ENCODE measurements at regions not wholly inside any gene's neighbourhood (a gene's known extent, or its start where the extent isn't known, plus 50 kb on each side); places are given as distances from the start of the nearest gene placed in this dataset.

DNA sequence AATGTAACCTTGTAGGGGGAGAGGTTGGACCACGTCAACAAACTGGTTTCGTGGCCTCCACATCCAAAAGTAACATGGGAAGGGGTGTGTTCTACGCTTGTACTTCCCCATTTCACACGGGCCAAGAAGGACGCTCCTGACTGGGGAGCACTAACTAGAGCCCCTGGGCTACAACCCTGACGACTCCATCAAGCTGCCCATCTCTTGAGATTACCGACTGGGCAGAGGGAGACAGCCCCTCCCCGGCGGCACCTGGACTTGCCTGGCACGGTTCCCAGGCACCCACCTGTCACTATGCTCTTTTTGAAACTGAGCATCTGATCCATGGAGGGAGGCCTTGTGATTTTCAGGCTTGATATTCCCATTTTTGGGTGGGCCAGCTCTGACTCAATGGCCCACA, 68.5 kb downstream of the SHANK2 start:
- TF ChIP-seq, protein P1, sequence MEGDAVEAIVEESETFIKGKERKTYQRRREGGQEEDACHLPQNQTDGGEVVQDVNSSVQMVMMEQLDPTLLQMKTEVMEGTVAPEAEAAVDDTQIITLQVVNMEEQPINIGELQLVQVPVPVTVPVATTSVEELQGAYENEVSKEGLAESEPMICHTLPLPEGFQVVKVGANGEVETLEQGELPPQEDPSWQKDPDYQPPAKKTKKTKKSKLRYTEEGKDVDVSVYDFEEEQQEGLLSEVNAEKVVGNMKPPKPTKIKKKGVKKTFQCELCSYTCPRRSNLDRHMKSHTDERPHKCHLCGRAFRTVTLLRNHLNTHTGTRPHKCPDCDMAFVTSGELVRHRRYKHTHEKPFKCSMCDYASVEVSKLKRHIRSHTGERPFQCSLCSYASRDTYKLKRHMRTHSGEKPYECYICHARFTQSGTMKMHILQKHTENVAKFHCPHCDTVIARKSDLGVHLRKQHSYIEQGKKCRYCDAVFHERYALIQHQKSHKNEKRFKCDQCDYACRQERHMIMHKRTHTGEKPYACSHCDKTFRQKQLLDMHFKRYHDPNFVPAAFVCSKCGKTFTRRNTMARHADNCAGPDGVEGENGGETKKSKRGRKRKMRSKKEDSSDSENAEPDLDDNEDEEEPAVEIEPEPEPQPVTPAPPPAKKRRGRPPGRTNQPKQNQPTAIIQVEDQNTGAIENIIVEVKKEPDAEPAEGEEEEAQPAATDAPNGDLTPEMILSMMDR (IDR thresholded peaks at IDR 0.05; ENCODE audit: insufficient read depth, low read depth, low read length): no peak
- no peak for DNase-seq (ENCODE audit: low read depth)
- H3K4me3 ChIP-seq (ENCODE audit: low read depth, low read length): no peak overlapping the region

DNA sequence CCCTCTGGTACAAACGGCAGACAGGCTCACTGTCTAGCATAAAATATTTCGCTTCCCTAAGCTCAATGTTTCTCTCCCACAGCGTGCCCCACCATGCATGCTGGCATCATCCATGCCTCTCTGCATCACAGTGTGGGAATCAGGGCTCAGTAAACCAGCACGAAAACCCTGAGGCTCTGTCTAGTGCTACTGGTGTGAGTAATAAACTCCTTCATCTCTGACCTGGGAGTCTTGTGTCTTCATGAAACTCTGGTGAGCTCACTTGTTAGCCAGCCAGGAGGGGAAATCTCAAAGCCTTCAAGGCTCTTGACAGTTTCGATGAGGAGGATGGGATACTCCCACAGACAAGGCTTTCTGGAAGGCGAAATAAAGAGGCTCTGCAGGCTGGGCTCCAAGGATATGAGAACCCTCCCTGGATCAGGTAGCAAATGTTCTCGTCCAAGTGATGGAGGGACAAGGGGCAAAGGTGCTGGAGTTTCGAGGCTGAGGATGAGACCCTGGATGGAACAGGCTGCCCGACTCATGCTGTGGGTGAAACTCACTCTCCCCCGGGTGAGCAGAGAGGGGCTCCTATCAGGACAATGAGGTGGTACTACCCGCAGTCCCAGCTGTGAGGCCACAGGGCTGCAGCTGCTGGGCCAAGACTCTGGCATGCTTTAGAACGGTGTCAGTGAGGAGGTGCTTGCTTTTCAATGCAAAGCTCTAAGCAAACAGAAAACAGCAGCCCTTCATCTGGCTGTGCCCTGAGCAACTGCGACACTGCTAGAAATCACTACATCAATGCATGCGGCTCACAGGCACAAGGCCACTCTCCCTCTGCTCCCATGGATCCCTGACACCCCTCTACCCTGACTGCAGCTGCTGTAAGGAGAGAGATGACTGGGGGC, 69.3 kb downstream of the SHANK2 start:
- no peak overlapping the region for H3K4me3 ChIP-seq (ENCODE audit: low read depth, low read length)
- TF ChIP-seq, protein P1 (IDR thresholded peaks at IDR 0.05; ENCODE audit: insufficient read depth, low read depth, low read length): no peak
- DNase-seq (ENCODE audit: low read depth): no peak

DNA sequence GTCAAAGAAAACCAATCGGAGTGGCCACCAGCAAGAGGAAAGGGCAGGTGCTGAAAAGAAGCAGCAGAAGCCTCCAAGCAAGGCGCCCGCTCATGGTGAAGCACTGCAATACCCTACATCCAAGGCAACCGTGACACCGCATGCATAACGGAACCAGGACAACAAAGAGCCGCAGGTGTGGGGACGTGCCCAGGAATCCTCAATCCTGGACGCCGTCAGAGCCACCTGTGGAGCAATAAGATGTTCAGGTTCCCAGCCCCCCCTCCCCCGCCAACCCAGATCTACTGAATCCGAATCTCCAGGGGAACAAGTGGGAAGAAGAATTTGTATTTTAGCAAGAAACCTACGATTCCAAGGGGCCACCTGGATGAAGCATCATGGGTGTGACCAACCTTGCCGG, 70.8 kb downstream of the SHANK2 start:
- no peak overlapping the region for H3K4me3 ChIP-seq (ENCODE audit: low read depth, low read length)
- no peak for DNase-seq (ENCODE audit: low read depth)
- TF ChIP-seq, protein P1 (IDR thresholded peaks at IDR 0.05; ENCODE audit: insufficient read depth, low read depth, low read length): no peak

DNA sequence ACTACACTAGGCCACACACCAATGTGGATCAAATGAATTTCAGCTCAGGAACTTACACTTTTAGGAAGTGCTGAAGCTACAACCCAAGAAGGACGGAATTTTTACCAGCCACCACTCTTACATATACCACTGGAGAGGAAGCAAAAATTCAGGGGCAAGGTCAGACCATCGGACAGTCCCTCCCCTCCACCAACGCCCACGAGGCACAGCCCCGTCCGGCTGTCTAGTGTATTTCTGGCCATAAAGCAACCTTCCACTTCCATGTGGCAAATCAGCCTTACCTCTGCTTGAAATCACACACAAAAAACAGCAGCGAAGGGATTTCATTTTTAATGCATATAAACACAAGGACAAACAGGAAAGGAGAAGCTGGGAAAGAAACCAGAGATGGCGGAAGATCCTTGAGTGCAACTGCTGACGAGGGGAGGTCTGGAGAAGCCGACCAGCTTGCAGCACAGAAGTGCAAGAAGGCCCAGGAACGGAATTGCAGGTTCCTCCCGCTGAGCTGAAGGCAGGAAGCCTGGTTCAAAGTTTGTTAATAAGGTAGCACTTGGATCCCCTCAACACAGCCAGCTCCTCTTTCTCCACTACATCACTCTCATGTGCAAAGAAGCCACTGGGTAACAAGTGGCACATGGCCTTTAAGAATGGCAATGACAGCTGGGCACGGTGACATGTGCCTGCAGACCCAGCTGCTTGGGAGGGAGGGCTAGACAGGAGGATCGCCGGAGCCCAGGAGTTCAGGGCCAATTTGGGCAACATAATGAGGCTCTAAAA, 71.5 kb downstream of the SHANK2 start:
- DNase-seq (ENCODE audit: low read depth): no peak
- TF ChIP-seq, protein P1 (IDR thresholded peaks at IDR 0.05; ENCODE audit: insufficient read depth, low read depth, low read length): no peak
- no peak overlapping the region for H3K4me3 ChIP-seq (ENCODE audit: low read depth, low read length)

DNA sequence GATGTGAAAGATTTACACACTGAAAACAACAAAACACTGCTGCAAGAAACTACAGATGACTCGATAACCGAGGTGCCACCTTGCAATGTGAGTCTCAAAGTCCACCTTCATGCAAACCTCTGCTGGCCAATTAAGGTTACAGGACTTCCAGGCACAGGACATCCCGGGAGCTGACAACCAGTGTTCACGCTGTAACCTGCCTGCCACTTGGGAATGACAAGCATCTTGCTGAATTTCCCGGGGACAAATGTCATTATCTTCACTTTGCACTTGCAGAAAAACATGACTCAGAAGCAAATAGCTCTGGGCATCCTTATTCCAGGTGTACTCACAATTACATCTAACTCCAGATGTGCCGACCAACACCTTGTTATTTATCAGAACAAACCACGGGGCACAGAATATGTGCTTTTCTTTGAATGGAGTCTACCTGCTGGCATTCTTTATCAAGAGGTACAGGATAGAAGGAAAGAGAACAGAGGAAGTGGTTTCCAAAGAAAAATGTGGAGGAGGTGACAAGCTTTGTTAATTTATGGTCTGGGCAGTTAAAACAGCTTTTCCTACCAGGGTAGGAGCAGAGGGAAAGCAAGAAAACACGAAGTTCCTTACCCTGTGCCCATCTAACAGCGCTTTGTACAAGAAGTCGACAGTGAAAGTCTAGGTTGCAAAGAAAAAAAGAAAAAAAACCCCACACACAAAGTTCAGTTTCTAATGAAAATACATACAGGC, 72.3 kb downstream of the SHANK2 start:
- no peak for DNase-seq (ENCODE audit: low read depth)
- no peak overlapping the region for H3K4me3 ChIP-seq (ENCODE audit: low read depth, low read length)
- TF ChIP-seq, protein P1 (IDR thresholded peaks at IDR 0.05; ENCODE audit: insufficient read depth, low read depth, low read length): no peak

DNA sequence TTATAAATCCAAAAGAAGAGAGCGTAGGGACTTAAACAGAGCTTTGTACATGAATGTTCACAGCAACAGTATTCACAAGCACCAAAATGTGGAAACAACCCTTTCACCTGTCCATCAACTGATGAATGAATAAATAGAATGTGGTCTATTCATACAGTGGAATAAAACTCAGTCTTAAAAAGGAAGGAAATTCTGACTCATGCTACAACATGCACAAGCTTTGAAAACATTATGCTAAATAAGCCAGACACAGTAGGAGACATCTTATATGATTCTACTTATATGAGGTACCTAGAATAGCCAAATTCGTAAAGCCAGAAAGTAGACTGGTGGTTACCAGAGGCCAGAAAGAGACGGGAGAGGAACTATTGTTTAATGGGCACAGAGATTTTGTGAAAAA, 74.3 kb downstream of the SHANK2 start:
- no peak overlapping the region for H3K4me3 ChIP-seq (ENCODE audit: low read depth, low read length)
- no peak for DNase-seq (ENCODE audit: low read depth)
- TF ChIP-seq, protein P1 (IDR thresholded peaks at IDR 0.05; ENCODE audit: insufficient read depth, low read depth, low read length): no peak

Measured in fibroblast of villous mesenchyme (primary cell).